NCI-H187 treated with DMSO at 0.1 percent for 48 hours (cell line): ENCODE measurements at regions not wholly inside any gene's neighbourhood (a gene's known extent, or its start where the extent isn't known, plus 50 kb on each side); places are given as distances from the start of the nearest gene placed in this dataset.
"Not testable (repeated sequence)": the region's sequence is repeated elsewhere in the genome, so short reads cannot be mapped to it uniquely, and the experiment has no call there.

Source experiments
- DNase-seq: peaks from one replicate; lab custom pipeline; 2025; lab: John Stamatoyannopoulos, UW

GRCh38 chr14:53857625-53858344 is 98.8 kb downstream of the BMP4 start:
- no peak for DNase-seq

- no peak for DNase-seq
Measured at GRCh38 chr14:53855574-53855973, 101.1 kb downstream of the BMP4 start.

- DNase-seq = no peak
Measured at GRCh38 chr14:53855127-53855526, 101.5 kb downstream of the BMP4 start.

GRCh38 chr14:53851394-53852090 is 105.1 kb downstream of the BMP4 start:
- DNase-seq = no peak

- DNase-seq = no peak
Measured at GRCh38 chr14:53850714-53851296, 105.8 kb downstream of the BMP4 start.

- DNase-seq = no peak
Measured at GRCh38 chr14:53849549-53849948, 107.1 kb downstream of the BMP4 start.

GRCh38 chr14:53848854-53849253 is 107.8 kb downstream of the BMP4 start:
- no peak for DNase-seq

GRCh38 chr14:53847881-53848280 is 108.7 kb downstream of the BMP4 start:
- no peak for DNase-seq

GRCh38 chr14:53847057-53847456 is 109.6 kb downstream of the BMP4 start:
- no peak for DNase-seq

GRCh38 chr14:53845813-53846693 is 110.6 kb downstream of the BMP4 start:
- no peak for DNase-seq

- no peak for DNase-seq
Measured at GRCh38 chr14:53842938-53843337, 113.7 kb downstream of the BMP4 start.

GRCh38 chr14:53841109-53842099 is 115.2 kb downstream of the BMP4 start:
- no peak for DNase-seq

GRCh38 chr14:53840444-53840843 is 116.2 kb downstream of the BMP4 start:
- DNase-seq = no peak

- DNase-seq = no peak
Measured at GRCh38 chr14:53838374-53838773, 118.3 kb downstream of the BMP4 start.

GRCh38 chr14:53837656-53838055 is 119.0 kb downstream of the BMP4 start:
- not testable (repeated sequence) for DNase-seq

GRCh38 chr14:53836551-53836950 is 120.1 kb downstream of the BMP4 start:
- no peak for DNase-seq

- DNase-seq = no peak
Measured at GRCh38 chr14:53828820-53829219, 127.8 kb downstream of the BMP4 start.

GRCh38 chr14:53824061-53824460 is 132.6 kb downstream of the BMP4 start:
- DNase-seq = no peak

- DNase-seq = no peak
Measured at GRCh38 chr14:53814392-53814791, 142.2 kb downstream of the BMP4 start.

- DNase-seq = no peak
Measured at GRCh38 chr14:53810221-53810620, 146.4 kb downstream of the BMP4 start.

- no peak for DNase-seq
Measured at GRCh38 chr14:53808042-53808441, 148.6 kb downstream of the BMP4 start.
